CD4-positive, alpha-beta T cell treated with Interleukin-6 for 4 hours (primary cell): ENCODE measurements at regions not wholly inside any gene's neighbourhood (a gene's known extent, or its start where the extent isn't known, plus 50 kb on each side); places are given as distances from the start of the nearest gene placed in this dataset.
"Not testable (repeated sequence)": the region's sequence is repeated elsewhere in the genome, so short reads cannot be mapped to it uniquely, and the experiment has no call there.

ENCODE experiments used
- DNase-seq: peaks from one replicate; pipeline ENCODE4 v3.0.0-alpha.2; 2020; ENCODE audit warnings: mixed read lengths

GRCh38 chr4:3936184-3936583 lies 170.0 kb downstream of the ADRA2C start:
- no peak for DNase-seq

GRCh38 chr4:3937849-3938562 lies 171.8 kb downstream of the ADRA2C start:
- DNase-seq = not testable (repeated sequence)

DNA sequence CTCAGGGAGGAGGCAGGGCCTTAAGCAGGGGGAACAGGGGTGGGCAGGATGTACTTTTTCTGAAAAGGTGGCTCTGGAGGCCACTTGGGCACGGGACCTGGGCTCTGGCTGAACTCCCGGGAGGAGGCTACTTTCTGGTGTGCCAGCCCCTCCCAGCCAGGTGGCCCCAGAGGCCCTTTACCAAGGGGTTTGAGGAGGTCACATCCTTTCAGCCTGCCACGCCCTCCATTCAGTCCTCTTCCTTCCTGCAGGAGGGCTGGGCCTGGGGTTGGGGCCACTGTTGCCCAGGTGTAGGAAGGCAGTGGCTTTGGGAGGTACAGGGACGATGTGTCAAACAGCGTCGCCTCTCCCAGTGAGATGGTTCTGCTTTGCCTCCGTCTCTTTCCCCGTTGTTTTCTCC lies 172.5 kb downstream of the ADRA2C start:
- not testable (repeated sequence) for DNase-seq

DNA sequence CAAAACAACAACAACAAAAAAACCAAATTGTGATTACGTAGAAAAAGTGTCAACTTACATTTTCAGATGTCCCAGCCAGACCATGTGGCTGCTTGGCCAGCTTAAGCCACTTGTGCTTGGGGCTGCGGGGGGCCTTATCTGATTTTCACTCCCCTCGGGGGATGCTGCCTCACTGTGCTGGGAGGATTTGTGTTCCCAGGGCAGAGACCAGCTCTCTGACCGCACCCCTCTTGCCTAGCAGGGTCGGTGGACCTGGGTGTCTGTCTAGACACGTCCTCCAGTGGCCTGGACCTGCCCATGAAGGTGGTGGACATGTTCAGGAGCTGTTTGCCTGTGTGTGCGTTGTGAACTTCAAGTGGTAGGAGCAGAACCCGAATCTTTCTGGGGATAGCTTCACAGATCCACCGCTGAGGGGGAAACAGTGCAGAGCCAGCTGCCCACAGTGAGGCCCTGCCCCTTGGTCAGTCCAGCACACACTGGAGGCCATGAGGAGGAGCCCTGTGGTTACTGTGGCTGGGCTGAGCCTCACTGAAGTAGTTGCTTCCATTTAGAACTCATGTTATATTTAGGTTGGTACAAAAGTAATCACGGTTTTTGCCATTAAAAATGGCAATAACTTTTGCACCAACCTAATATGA lies 173.9 kb downstream of the ADRA2C start:
- DNase-seq = not testable (repeated sequence)

GRCh38 chr4:3941735-3942522 lies 175.7 kb downstream of the ADRA2C start:
- DNase-seq = not testable (repeated sequence)

DNA sequence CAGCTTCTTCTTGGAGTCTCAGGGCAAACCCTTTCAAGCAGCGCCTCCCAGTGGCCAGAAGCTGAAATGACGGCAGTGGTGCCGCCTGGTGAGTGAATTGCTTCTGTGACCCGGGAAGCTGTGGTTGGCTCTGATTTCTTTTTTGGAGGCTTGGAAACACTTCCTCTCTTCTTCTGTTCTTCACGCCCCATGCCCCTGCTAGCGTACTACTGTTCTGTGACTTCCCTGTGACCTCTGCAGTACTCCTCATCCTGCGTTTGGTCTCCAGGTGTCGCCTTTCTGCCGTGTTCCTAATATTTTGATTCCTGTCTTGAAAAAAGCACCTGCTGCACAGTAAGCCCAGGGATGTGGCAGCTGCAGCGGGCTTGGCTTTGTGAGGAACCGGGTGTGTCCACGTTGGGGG lies 176.4 kb downstream of the ADRA2C start:
- DNase-seq = peak; percentile 5

DNA sequence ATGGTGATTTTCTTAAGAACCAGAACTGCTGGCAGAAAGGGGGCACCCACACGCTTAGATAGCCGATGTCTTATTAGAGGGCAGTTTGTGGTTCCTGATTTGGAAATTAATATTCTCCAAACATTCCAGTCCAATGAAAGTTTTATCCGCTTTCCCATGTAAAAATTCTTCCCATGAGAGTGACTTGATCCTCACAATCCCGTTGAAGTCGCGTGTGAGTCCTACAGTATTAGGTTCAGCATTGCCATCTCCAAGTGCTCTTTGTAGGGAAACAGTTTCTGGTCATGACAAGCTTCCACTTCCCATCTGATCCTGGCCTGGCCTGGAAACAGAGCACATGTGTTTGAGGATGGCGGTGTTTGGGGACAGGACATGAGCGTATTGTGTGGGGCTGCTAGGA lies 176.9 kb downstream of the ADRA2C start:
- not testable (repeated sequence) for DNase-seq

- no peak for DNase-seq
Observed at GRCh38 chr4:3945511-3946290, 179.5 kb downstream of the ADRA2C start.

- DNase-seq = not testable (repeated sequence)
Observed at GRCh38 chr4:3946553-3946952, 180.4 kb downstream of the ADRA2C start.

DNA sequence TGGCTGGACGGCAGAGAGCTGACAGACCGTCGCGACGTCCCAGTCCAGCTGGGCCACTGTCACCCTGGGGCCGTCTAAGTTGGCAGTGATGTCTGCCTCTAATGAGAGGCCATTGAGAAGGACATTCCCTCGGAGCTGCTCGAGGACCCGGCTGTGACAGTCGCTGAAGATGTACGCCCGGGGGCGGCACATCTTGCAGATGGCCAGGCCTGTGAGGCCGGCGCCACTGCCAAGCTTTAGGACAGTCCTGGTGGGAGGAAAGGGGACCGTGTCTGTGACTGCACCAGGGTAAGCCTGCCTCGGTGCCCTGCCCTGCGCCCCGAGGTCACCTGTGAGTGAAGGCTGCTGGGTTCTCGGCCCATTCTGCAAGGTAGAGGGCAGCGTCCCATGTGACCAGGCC lies 181.6 kb downstream of the ADRA2C start:
- DNase-seq = not testable (repeated sequence)

DNA sequence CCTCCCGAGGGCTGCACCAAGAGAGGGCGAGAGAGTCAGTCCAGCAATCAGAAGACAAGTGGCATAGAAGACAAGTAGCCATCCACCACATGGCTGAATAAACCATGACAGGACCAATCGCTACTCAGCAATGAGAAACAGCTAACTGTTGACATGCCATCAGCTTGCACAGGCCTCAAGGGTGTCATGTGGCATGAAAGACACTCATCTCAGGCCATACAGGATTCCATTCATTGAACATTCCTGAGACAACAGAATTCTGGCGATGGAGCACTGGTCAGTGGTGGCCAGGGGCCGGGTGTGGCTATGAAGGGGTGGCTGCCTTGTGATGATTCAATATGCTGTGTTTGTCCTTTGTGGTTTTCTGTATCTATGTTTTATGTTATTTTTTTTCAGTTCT lies 182.0 kb downstream of the ADRA2C start:
- not testable (repeated sequence) for DNase-seq

DNA sequence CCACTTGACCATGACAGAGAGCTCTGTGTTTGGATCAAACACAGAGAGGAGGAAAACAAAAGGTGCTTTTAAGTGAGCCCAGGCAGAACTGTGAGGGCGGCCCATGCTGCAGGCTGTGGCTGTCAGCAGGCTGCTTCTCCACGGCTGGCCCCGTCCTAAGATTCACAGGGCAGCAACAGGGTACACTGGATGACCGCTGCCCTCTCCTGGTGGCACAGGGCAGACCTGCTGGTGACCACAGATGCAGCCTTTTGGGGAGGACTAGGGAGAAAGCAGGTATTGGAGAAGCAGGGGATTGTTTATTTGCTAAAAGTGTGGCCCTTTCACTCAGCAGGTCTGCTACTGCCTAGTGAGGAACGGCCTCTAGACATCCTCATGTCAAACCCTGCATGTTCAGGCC lies 183.7 kb downstream of the ADRA2C start:
- DNase-seq = peak; percentile 8

- DNase-seq = not testable (repeated sequence)
Observed at GRCh38 chr4:3952443-3953139, 186.4 kb downstream of the ADRA2C start.

DNA sequence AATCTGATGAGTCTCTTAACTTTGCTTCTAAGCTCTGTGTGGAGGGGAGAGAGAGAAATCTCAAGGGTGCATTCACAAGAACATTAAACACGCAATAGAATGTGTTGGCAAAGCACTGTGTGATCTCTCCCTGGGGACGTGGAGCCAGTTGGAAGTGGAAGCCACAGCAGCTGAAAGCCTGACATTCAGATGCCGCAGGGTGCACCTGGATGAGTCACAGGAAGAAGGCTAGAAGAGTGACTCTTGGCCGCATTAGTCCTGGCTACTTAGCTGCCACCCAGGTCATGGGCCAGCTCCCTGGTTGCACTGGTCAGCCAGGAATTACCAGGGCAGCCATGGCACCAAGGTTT lies 186.9 kb downstream of the ADRA2C start:
- DNase-seq = not testable (repeated sequence)

GRCh38 chr4:3954540-3955320 lies 188.5 kb downstream of the ADRA2C start:
- DNase-seq = peak; percentile 64

DNA sequence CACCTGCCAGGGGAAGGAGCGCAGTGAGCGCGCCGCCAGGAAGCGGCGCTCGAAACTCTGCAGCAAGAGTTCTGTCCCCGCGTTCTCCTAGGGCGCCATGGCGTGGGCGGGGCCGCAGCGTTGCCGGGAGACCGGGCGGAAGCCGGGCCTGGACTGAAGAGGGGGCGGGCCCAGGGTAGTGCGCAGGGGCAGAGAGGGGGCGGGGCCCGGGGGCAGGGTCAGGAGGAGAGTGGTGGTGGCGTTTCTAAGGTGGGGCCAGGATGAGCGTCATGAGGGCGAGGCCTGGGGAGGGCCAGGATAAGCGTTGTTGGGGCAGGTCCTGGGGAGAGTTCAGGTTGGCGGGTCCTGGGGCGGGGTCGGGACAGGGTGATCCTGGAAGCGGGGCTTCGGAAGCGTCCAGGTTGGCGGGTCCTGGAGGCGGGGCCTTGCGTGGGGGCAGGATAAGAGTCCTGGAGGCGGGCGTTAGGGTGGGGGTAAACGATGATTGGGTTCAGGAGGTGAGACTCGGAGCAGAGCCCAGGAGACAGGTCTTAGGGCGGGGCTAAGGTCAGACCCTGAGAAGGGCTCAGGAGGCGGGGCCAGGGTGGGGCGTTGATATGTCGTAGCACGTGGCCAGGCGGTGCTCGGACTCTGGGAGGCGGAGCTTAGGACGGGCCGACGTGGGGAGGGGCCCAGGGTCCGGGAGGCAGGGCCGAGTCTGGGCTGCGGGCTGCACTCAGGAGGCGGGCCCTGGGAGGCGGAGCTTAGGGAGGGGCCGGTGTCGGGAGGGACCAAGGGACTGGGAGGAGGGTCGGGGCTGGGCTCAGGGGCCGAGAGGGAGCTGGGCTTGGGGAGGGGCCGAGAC lies 189.4 kb downstream of the ADRA2C start:
- peak; percentile 100 for DNase-seq

DNA sequence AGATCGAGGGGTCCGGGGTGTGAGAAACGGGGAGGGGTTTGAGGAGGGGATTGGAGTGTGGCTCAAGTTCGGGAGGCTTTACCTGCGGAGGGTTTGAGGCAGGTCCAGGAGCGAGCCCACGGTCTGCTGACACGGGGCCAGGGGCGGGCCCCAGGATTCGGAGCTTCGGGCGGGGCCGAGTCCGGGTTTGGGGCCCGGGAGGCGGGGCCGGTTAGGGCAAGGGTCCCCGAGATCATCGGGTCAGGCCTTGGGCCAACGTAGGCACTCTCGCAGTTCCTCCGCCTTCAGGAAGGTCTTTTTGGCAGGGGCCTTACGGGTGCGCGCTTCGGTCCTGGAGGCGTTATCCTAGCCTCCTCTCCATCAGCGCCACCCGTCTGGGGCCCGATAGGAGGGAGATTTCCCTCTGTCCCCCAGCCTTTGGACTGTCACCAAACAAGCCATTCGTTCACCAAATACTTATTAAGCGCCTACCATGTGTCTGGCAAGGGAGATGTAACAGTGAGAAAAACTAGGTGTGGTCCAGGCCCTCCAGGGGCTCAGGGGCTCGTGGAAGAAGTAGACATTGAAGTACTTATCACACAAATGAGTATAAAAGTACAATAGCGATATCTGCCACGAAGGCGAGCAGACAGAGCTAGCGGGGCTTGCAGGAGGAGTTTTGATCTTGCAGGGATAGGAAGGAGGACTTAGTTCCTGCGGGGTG lies 190.1 kb downstream of the ADRA2C start:
- not testable (repeated sequence) for DNase-seq

GRCh38 chr4:3961091-3961672 lies 195.0 kb downstream of the ADRA2C start:
- DNase-seq = not testable (repeated sequence)

DNA sequence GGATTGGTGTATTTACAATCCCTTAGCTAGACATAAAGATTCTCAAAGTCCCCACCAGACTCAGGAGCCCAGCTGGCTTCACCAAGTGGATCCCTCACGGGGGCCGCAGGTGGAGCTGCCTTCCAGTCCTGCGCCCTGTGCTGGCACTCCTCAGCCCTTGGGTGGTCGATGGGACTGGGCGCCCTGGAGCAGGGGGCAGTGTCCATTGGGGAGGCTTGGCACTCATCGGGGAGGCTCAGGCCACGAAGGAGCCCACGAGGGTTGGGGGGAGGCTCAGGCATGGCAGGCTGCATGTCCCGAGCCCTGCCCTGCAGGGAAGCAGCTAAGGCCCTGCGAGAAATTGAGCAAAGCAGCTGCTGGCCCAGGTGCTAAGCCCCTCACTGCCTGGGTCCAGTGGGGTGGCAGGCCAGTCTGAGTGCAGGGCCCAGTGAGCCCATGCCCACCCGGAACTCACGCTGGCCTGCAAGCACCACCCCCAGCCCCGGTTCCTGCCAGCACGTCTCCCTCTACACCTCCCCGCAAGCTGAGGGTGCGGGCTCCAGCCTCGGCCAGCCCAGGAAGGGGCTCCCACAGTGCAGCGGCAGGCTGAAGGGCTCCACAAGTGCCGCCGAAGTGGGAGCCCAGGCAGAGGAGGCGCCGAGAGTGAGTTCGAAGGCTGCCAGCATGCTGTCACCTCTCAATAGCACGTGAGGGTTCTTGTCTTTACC lies 198.5 kb downstream of the ADRA2C start:
- DNase-seq = not testable (repeated sequence)
